Suprapubic skin (tissue), 3 donors: ENCODE measurements at regions not wholly inside any gene's neighbourhood (a gene's known extent, or its start where the extent isn't known, plus 50 kb on each side); places are given as distances from the start of the nearest gene placed in this dataset.

Source experiments
- POLR2A ChIP-seq, 2 donors: fragments of 450-650 bp; IDR thresholded peaks; one replicate each; pipeline ENCODE4 v1.6.1; 2017; ENCODE audit warnings: antibody characterized with exemption in 2 of 2, mild to moderate bottlenecking in 2 of 2, moderate library complexity in 2 of 2
- TF ChIP-seq, protein P1 (sequence below), 2 donors: fragments of 200-600 bp in 1 of 2; fragments of 450-650 bp in 1 of 2; sonication (generic) in 1 of 2; IDR thresholded peaks; one replicate each; pipeline ENCODE4 v1.5.1; 2016 to 2019; ENCODE audit warnings: antibody characterized with exemption in 2 of 2, mild to moderate bottlenecking in 1 of 2, moderate library complexity in 1 of 2

DNA sequence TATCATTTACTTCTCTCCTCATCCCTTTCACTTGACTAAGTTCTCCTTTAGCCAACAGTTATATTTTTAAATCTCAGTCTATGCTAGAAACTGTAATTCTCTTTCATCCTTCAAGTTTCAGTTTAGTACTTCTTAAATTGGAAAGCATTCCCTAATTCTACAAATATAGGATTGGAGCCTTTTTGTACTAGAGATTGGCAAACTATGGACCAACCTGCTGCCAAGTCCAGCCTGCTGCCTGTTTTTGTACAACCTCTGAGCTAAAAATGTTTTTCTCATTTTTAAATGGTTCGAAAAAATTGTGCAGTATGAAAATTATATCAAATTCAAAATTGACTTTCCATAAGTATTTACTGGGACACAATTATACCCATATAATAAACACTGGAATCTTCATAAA, 1381.5 kb upstream of the SPRY2 start:
- TF ChIP-seq, protein P1, sequence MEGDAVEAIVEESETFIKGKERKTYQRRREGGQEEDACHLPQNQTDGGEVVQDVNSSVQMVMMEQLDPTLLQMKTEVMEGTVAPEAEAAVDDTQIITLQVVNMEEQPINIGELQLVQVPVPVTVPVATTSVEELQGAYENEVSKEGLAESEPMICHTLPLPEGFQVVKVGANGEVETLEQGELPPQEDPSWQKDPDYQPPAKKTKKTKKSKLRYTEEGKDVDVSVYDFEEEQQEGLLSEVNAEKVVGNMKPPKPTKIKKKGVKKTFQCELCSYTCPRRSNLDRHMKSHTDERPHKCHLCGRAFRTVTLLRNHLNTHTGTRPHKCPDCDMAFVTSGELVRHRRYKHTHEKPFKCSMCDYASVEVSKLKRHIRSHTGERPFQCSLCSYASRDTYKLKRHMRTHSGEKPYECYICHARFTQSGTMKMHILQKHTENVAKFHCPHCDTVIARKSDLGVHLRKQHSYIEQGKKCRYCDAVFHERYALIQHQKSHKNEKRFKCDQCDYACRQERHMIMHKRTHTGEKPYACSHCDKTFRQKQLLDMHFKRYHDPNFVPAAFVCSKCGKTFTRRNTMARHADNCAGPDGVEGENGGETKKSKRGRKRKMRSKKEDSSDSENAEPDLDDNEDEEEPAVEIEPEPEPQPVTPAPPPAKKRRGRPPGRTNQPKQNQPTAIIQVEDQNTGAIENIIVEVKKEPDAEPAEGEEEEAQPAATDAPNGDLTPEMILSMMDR (IDR thresholded peaks at IDR 0.05) = no peak
- no peak for TF ChIP-seq POLR2A (IDR thresholded peaks at IDR 0.05)
